H54 (cell line): ENCODE measurements at regions not wholly inside any gene's neighbourhood (a gene's known extent, or its start where the extent isn't known, plus 50 kb on each side); places are given as distances from the start of the nearest gene placed in this dataset.

Source experiments
- DNase-seq: peaks from one replicate; pipeline ENCODE4 v3.0.0; 2011; ENCODE audit warnings: low spot score, mixed read lengths; ENCODE audit not compliant: insufficient read length
- FAIRE-seq: peaks from 3 replicates; lab custom pipeline; 2011; peaks lifted over from hg19 to GRCh38; lab: Jason Lieb, UNC
- POLR2A ChIP-seq: IDR thresholded peaks from 2 replicates; pipeline ENCODE4 v1.6.1; 2011; ENCODE audit warnings: low read depth, mild to moderate bottlenecking, low read length

DNA sequence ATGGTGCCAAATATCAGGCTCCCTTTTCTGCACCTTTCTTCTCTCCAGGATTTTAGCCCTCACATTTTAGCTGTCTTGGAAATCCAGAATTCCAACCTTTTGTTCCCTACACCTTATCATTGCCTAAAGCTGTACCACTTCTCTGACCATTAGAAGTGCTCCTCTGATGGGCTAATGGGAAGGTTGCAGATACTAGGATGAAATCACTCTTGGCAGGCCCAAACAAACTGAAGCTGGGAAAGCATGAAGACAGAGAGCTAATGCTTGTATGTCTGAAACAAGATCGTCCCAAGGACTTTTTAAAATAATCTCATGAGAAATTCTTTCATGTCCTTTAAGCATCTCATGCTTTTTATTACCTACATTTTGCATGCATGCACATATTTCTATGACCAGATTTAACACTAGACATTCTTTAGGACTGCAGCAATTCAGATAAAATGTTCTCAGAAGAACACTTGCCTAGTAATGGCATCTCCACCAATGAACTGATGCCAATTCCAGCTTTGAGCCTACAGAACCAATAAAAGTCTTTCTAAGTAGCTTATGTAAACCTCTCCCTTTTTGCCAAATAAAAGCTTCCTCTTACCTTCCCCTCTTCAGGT is 98.4 kb upstream of the OSR1 start:
- DNase-seq (no peak), FAIRE-seq (no peak)
- no peak for TF ChIP-seq POLR2A

DNA sequence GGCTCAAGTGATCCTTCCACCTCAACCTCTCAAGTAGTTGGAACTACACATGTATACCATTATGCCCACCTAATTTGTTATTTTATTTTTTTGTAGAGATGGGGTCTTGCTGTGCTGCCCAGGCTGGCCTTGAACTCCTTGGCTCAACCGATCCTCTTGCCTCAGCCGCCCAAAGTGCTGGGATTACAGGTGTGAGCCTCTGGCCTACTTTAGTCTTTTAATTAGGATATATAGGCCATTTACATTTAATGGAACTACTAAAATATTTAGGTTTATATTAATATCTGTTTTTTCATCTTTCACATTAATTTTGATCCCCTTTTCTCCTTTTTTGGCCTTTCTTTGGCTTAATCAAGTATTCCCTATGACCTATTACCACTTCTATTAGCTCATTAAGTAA is 95.7 kb upstream of the OSR1 start:
- FAIRE-seq (no peak), DNase-seq (no peak)
- no peak for TF ChIP-seq POLR2A

DNA sequence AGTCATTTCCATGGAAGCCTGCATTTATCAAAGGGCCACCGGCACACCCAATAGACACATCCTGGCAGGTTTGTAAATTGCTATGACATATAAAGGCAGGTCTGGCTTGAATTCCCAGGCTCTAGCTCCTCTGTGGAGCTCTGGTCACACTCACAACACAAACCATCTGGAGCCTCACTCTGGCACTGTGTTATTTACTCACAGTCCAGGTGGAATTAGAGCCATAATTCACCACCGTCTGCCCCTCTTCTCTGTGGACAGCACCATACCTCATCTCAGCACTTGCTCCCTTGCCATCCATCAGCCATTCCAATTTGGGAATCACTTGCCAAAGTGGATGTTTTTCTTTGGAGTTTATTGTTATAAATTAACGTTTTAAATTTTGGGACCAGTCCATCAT is 84.3 kb upstream of the OSR1 start:
- TF ChIP-seq POLR2A, result no peak
- FAIRE-seq (no peak), DNase-seq (no peak)

DNA sequence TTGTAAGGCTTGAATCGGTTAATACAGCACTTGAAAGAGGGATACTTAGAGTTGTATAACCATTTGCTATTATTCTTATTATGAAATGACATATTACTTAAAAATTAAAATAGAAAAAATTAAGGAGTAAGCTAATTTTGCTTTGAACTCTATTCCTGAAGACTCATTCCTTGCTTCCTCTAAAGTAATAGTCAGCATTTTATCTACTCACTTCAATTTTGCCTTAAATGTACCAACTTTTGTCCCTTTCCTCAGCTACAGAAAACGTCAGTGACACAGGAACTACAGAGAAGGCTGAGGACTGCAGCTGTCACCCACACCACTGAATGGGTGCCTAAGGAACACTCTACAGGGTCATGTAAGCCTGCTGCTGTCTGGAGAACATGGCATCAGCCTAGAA is 80.7 kb upstream of the OSR1 start:
- FAIRE-seq (no peak), DNase-seq (no peak)
- TF ChIP-seq POLR2A, result no peak

DNA sequence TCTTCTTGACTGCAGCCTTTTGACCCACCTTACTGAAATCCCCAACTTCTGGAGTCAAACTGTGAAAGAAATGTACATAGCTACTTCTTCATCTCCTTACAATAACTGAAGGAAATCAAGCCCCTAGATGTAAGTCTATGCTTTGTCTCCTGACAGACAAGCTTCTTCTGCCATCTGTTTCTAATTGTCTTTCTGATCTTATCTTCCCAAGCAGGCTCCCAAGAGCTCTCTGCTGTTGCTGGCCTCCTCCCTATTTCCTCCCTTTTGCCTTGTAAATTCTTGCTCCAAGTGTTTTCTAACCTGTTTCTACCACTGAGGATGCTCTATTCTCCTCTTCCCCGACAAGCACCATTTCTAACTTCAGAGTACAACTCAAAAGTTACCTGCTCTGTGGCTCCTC is 77.4 kb upstream of the OSR1 start:
- FAIRE-seq (no peak), DNase-seq (no peak)
- no peak for TF ChIP-seq POLR2A

DNA sequence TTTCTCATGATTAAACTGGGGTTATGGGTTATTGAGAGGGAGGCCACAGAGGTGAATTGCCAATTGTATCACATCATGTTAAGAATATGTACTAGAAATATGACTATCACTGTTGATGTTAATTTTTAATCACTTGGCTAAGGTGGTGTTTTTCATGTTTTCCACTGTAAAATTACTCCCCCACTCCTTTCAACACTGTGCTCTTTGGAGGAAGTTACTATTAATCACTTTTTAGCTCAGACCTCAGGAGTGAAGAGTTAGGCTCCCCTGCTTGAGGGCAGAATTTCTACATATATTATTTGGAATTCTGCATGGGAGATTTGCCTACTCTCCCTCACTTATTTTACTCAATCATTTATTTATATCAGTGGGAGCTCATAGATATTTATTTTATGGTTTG is 76.0 kb upstream of the OSR1 start:
- DNase-seq (no peak), FAIRE-seq (no peak)
- TF ChIP-seq POLR2A, result no peak

DNA sequence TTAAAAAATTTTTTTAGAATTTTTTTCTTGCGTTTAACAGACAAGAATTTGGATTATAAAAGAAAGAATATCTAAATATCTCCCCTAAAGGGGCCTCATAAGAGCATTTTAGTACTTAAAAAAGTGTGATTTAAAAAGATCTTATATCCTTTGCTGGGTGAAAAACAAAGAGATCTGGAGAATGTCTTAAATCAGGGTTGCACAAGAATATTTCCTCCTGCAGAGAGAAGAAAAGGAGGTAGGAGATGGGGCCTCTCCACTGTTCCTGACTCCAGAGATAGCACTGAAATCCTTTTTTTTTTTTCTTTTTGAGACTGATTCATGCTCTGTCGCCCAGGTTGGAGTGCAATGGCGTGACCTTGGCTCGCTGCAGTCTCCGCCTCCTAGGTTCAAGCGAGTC is 68.5 kb upstream of the OSR1 start:
- no peak for TF ChIP-seq POLR2A
- FAIRE-seq (no peak), DNase-seq (no peak)

DNA sequence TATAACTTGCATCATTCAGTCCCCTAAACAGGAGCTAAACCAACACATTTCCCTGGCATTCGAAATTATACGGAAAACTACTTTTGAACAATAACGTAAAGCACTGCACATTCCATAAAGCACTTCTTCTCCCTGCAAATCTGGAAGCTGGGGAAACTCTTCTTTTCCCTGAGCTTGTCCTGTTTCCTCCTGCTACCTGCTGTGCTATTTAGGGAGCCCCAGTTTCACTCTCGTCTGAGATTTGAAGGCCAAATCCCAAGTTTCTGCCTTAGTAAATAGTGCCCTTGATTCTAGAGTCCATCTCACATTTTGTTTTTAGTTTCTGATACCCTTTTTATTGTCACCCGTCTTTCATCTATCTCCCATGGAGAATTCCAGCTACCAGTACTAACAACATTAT is 67.7 kb upstream of the OSR1 start:
- DNase-seq (no peak), FAIRE-seq (no peak)
- TF ChIP-seq POLR2A, result no peak

DNA sequence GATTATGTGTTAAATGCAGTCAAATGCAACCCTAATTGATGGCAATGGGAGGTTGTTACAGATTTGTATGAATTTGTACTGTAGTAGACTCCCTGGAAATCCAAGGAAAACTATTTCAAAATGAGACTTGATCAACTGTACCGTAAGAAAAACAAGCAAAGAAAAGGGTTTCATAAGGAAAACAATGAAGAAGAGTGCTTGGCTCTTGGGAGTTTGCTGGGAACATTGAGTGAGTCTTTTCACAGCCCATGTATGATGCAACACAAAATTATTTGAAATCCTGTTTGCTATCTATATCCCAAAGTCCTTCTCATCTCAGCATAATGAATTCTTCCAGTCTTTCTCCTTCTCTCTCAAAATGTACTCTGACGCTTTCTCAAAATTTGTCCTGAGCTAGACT is 67.0 kb upstream of the OSR1 start:
- no peak for TF ChIP-seq POLR2A
- FAIRE-seq (no peak), DNase-seq (no peak)

DNA sequence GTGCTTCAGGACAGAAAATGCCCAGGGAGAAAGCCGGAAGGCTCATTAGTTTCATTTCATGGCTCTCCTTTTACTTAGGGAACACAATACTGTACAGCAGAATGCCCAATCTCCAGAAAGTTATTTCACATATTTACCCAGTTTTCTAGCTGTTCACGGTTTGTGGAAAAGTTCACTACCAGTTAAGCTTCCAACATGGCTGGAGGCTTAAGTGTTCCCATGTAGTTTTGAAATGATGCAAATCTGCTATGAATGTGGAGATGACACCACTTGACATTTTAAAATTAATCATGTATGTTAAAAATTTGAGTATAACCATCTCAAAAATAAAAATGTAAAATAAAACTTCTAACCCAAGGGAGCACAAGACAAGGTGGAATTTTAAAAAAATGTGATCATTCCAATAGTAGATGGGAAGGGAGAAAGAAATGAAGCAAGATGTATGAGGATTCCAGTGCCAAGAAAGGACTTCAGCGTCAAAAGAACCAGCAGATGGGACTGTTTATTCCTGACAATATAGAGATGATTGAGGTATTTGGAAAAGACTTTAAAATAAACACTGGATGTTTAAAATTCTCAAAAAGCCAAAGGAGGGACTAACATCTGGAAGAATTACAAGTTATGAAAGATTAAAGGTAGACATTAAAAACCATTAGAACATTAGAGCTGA is 60.9 kb upstream of the OSR1 start:
- FAIRE-seq (no peak), DNase-seq (no peak)
- no peak for TF ChIP-seq POLR2A

DNA sequence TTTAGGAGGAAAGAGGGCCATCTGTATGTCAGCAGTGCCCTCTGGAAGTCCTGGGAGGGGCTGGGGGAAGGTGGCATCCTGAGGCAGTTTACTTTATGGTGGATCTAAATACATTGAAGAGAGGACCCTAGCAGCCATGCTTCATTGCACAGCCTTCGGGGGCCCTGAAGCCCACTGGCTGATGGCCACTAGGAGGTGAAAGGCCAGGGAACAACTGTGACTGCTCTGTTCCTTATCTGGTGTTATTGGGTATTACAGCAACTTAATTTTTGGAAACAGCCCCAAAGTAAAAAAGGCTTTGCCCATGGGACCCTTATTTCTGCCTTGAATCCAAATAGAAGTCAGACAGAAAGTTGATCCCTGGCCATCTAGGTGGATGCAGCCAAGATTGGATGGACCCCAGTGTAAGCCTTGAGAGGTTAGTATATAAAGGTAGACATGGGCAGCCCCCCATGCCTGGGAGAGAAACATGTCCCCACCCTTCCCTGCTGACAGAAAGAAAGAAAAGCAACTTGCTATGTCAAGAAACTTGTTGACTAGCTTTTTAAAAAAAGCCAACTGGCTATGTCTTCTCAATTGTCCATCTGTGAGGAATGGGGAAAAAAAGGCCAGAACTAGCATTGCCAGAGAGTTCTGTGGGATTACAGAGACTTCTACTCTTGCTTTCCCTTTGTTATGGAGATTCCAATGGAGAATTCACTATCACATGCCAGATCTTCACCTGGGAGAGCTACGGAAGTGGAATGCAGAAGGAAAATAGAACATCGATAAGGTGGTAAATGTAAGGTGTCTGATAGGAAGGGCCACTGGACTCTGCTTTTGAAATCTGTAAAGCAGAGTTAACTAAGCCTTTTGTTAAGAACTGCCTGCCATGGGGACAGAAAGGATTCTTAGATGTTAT is 58.6 kb upstream of the OSR1 start:
- no peak for DNase-seq
- TF ChIP-seq POLR2A, result no peak
- FAIRE-seq, result no peak

DNA sequence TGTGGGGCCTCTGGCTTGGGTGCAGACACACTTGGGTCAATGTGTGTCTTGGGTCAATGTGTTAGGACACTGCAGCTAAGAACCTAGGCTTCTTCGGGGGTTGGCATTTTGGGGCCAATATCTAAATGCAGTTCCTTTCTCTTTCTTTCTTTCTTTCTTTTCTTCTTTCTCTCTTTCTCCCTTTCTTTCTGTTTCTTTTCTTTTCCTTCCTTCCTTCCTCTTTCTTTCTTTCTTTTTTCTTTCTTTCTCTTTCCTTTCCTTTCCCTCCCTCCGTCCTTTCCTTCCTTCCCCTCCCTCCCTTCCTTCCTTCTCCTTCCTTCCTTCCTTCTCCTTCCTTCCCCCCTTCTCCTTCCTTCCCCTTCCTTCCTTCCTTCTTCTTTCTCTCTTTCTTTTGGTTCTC is 57.7 kb upstream of the OSR1 start:
- TF ChIP-seq POLR2A, result no peak
- FAIRE-seq (no peak), DNase-seq (no peak)

DNA sequence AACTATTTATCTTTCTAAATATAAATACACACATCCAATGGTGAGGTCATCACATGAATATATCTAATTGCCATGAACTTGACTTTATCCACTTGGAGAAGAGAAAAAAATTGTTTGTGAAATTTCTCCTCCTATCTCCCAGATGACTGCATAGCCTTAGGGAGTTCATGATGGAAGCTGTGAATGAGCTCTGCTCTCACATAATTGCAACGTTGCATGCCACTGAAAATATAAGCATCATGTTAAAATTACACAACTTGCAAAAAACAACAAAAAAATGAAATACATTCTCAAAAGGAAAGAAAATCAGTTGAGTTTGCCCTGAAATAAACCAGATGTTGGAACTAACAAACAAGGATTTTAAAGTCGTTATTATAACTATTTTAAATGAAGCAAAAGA is 50.6 kb upstream of the OSR1 start:
- no peak for TF ChIP-seq POLR2A
- FAIRE-seq, result no peak
- no peak for DNase-seq

DNA sequence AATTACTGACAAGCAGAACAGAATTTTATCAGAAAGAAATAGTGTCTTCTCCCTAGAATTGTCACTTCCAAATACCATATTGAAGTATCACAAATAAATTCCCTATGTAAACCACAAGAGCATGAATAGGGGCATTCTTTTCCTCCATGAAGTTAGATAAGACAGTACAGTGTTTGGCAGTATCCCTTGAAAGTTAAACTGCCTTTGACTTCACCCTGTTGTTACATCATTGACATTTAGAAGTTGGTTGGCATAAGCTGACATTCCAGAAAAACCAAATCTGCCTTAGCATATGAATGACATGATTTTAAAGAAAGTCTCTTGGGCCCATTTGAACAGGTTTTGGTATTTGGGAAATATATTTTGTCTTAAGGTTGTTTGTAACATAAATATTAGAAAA is 50.2 kb upstream of the OSR1 start:
- FAIRE-seq, result no peak
- DNase-seq, result no peak
- no peak for TF ChIP-seq POLR2A
